K562 (cell line): ENCODE measurements at regions not wholly inside any gene's neighbourhood (a gene's known extent, or its start where the extent isn't known, plus 50 kb on each side); places are given as distances from the start of the nearest gene placed in this dataset.

Experiments
- FOXK2 ChIP-seq, 2 experiments: fragments of 450-650 bp; IDR thresholded peaks in 1 of 2; conservative IDR thresholded peaks in 1 of 2; 2 replicates each; pipeline ENCODE4 v1.6.1; 2016; ENCODE audit warnings: low read depth in 2 of 2, mild to moderate bottlenecking in 1 of 2
- JUNB ChIP-seq: fragments of 450-650 bp; formaldehyde crosslinking; conservative IDR thresholded peaks from 2 replicates; pipeline ENCODE4 v1.4.0; 2020; ENCODE audit warnings: mild to moderate bottlenecking
- KDM1A ChIP-seq, 2 experiments: fragments of 450-650 bp; IDR thresholded peaks; 2 replicates each; pipeline ENCODE4 v1.6.1; 2016; ENCODE audit warnings: mild to moderate bottlenecking in 2 of 2
- NCOA4 ChIP-seq: fragments of 450-650 bp; IDR thresholded peaks from 2 replicates; pipeline ENCODE4 v1.6.1; 2018; ENCODE audit warnings: mild to moderate bottlenecking; ENCODE audit not compliant: partially characterized antibody
- NR2C1 ChIP-seq, 2 experiments: fragments of 450-650 bp; IDR thresholded peaks; 2 replicates each; pipeline ENCODE4 v1.6.1; 2017; ENCODE audit warnings: mild to moderate bottlenecking in 2 of 2, antibody characterized with exemption in 1 of 2, inconsistent platforms in 1 of 2, missing compliant biosample characterization in 1 of 2, missing genetic modification characterization in 1 of 2
- TF ChIP-seq, protein P1 (sequence below): sonication (generic); formaldehyde crosslinking; IDR thresholded peaks from 2 replicates; pipeline ENCODE4 v1.5.0; 2020; ENCODE audit warnings: missing genetic modification reagents
- TF ChIP-seq, protein P2 (sequence below): sonication (generic); formaldehyde crosslinking; IDR thresholded peaks from 2 replicates; pipeline ENCODE4 v1.8.1; 2023; ENCODE audit warnings: mild to moderate bottlenecking, missing genetic modification reagents
- TF ChIP-seq, protein P3 (sequence below), 3 experiments: IDR thresholded peaks in 2 of 3; conservative IDR thresholded peaks in 1 of 3; 2 replicates each; pipeline ENCODE4 v1.5.1; 2011 to 2012; ENCODE audit warnings: low read length in 3 of 3, mild to moderate bottlenecking in 3 of 3, control low read depth in 2 of 3, improper control_type of control experiment in 1 of 3, inconsistent platforms in 1 of 3, low read depth in 1 of 3, mixed read lengths in 1 of 3, moderate library complexity in 1 of 3; ENCODE audit not compliant: insufficient read depth in 2 of 3
- TF ChIP-seq, protein P4 (sequence below): conservative IDR thresholded peaks from 2 replicates; pipeline ENCODE4 v1.6.1; 2011; ENCODE audit warnings: low read depth, mild to moderate bottlenecking, low read length; ENCODE audit not compliant: control insufficient read depth

DNA sequence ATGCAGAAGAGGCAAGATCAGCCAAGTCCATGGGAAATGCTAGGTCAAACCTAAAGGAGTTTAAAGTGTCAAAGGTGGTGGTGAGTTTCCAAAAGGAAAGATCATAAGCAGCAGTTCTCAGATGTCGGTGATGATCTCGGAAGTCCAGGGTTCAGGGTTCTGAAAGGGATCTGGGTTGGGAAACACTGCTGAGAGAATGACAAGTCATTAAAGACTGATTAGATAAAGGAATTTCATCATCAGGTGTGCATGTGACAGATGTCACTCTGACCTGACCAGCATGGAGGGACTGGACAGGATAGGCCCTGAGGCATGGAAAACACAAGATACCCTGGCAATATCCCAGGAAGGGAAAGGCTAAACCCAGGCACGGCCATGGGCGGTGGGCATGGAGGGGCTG lies 195.7 kb upstream of the TBL1X start:
- TF ChIP-seq KDM1A (IDR thresholded peaks at IDR 0.05): no peak
- TF ChIP-seq, protein P1, sequence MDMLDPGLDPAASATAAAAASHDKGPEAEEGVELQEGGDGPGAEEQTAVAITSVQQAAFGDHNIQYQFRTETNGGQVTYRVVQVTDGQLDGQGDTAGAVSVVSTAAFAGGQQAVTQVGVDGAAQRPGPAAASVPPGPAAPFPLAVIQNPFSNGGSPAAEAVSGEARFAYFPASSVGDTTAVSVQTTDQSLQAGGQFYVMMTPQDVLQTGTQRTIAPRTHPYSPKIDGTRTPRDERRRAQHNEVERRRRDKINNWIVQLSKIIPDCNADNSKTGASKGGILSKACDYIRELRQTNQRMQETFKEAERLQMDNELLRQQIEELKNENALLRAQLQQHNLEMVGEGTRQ: no peak
- TF ChIP-seq, protein P2, sequence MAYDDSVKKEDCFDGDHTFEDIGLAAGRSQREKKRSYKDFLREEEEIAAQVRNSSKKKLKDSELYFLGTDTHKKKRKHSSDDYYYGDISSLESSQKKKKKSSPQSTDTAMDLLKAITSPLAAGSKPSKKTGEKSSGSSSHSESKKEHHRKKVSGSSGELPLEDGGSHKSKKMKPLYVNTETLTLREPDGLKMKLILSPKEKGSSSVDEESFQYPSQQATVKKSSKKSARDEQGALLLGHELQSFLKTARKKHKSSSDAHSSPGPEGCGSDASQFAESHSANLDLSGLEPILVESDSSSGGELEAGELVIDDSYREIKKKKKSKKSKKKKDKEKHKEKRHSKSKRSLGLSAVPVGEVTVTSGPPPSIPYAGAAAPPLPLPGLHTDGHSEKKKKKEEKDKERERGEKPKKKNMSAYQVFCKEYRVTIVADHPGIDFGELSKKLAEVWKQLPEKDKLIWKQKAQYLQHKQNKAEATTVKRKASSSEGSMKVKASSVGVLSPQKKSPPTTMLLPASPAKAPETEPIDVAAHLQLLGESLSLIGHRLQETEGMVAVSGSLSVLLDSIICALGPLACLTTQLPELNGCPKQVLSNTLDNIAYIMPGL (CRISPR knock-in tag): no peak
- TF ChIP-seq, protein P3, sequence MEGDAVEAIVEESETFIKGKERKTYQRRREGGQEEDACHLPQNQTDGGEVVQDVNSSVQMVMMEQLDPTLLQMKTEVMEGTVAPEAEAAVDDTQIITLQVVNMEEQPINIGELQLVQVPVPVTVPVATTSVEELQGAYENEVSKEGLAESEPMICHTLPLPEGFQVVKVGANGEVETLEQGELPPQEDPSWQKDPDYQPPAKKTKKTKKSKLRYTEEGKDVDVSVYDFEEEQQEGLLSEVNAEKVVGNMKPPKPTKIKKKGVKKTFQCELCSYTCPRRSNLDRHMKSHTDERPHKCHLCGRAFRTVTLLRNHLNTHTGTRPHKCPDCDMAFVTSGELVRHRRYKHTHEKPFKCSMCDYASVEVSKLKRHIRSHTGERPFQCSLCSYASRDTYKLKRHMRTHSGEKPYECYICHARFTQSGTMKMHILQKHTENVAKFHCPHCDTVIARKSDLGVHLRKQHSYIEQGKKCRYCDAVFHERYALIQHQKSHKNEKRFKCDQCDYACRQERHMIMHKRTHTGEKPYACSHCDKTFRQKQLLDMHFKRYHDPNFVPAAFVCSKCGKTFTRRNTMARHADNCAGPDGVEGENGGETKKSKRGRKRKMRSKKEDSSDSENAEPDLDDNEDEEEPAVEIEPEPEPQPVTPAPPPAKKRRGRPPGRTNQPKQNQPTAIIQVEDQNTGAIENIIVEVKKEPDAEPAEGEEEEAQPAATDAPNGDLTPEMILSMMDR (IDR thresholded peaks at IDR 0.05 in 2 of 3, conservative IDR thresholded peaks at IDR 0.05 in 1 of 3; ENCODE audit: insufficient read depth in 2 of 3, low read depth in 1 of 3, low read length in 3 of 3): no peak
- TF ChIP-seq, protein P4, sequence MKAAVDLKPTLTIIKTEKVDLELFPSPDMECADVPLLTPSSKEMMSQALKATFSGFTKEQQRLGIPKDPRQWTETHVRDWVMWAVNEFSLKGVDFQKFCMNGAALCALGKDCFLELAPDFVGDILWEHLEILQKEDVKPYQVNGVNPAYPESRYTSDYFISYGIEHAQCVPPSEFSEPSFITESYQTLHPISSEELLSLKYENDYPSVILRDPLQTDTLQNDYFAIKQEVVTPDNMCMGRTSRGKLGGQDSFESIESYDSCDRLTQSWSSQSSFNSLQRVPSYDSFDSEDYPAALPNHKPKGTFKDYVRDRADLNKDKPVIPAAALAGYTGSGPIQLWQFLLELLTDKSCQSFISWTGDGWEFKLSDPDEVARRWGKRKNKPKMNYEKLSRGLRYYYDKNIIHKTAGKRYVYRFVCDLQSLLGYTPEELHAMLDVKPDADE: no peak
- TF ChIP-seq NCOA4: no peak
- no peak for TF ChIP-seq JUNB (CRISPR knock-in tag)
- no peak for TF ChIP-seq NR2C1 (IDR thresholded peaks at IDR 0.05)
- TF ChIP-seq NR2C1 (tag; IDR thresholded peaks at IDR 0.05): no peak
- TF ChIP-seq FOXK2 (conservative IDR thresholded peaks at IDR 0.05 in 1 of 2, IDR thresholded peaks at IDR 0.05 in 1 of 2; ENCODE audit: low read depth in 2 of 2): no peak
